ENCODE measurements at regions not wholly inside any gene's neighbourhood (a gene's known extent, or its start where the extent isn't known, plus 50 kb on each side); places are given as distances from the start of the nearest gene placed in this dataset.

DNA sequence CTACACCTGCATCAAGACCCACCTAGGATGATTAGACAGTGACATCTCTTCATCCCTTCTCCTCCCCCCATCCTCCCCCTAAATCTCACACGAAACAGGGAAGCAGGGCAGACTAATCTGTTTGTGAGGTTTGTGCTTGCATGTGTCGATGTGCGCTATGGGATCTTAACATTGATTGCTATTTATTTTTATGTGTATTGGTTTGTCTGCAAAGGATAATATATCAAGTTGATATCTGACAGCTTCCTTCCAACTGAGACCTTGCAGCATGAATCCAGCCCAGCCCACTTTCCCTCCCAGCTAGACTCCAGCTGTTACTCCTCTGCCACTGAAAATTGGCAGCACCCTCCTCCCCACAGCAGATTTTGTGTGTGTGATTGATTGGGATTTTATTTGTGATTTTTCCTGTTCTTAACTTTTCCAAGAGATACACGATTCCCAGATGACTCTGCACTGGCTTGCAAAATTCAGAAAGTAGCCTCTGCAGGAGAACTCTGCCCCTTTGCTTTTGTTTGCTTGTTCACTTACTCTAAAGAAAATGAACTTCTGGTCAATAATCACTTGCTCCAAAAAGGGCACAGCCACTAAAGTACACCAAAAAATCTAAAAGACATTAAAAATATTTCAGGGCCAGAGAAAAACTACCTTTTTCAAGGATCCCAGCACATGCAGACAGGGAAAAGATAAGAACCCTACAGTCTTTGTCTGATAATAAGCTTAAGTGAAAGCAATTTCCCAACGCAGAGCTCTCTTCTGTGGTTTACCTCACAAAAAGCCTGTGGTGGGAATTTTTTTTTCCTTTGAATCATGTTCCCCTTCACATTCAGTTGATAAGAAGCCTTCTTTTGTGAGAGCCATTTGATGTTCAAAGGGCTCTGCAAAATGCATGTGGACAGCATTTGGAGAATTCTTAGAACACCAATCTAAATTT, 222.1 kb downstream of the RPS29 start:
- ChIA-PET CTCF (no interaction called here), POLR2A (ENCODE audit: low non-redundant PET) (no interaction called here)
- H3K27ac ChIP-seq: no peak overlapping the region
- DNase-seq (ENCODE audit: low spot score): no peak
- TF ChIP-seq, protein P1, sequence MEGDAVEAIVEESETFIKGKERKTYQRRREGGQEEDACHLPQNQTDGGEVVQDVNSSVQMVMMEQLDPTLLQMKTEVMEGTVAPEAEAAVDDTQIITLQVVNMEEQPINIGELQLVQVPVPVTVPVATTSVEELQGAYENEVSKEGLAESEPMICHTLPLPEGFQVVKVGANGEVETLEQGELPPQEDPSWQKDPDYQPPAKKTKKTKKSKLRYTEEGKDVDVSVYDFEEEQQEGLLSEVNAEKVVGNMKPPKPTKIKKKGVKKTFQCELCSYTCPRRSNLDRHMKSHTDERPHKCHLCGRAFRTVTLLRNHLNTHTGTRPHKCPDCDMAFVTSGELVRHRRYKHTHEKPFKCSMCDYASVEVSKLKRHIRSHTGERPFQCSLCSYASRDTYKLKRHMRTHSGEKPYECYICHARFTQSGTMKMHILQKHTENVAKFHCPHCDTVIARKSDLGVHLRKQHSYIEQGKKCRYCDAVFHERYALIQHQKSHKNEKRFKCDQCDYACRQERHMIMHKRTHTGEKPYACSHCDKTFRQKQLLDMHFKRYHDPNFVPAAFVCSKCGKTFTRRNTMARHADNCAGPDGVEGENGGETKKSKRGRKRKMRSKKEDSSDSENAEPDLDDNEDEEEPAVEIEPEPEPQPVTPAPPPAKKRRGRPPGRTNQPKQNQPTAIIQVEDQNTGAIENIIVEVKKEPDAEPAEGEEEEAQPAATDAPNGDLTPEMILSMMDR (conservative IDR thresholded peaks at IDR 0.05; ENCODE audit: low read depth): no peak

DNA sequence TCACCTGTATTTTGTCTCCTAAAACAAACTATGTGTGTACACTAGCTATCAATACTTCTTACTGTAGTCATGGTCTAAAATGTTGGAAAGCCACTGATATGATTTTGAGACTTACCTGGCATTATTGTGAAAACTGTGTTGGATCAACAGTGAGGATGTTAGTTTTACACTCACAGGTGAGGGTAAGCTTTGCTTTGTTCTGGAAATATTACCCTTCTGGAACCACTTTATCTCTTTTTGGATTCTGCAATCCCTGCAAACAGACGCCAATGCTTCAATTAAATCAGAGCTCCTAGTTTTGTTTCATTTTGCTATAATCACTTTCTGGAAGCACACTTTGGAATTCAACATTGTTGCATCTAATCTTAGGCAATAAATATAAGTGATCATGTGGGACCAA, 223.3 kb downstream of the RPS29 start:
- DNase-seq (ENCODE audit: low spot score): no peak
- TF ChIP-seq, protein P1 (conservative IDR thresholded peaks at IDR 0.05; ENCODE audit: low read depth): no peak
- CTCF ChIA-PET: no interaction called here
- no peak overlapping the region for H3K27ac ChIP-seq
- POLR2A ChIA-PET (ENCODE audit: low non-redundant PET): no interaction called here

- DNase-seq (ENCODE audit: low spot score): no peak
- ChIA-PET POLR2A (ENCODE audit: low non-redundant PET) (no interaction called here), CTCF (no interaction called here)
- H3K27ac ChIP-seq: no peak overlapping the region
- TF ChIP-seq, protein P1 (conservative IDR thresholded peaks at IDR 0.05; ENCODE audit: low read depth): no peak
Measured at GRCh38 chr14:49339130-49339529, 247.1 kb downstream of the RPS29 start.

DNA sequence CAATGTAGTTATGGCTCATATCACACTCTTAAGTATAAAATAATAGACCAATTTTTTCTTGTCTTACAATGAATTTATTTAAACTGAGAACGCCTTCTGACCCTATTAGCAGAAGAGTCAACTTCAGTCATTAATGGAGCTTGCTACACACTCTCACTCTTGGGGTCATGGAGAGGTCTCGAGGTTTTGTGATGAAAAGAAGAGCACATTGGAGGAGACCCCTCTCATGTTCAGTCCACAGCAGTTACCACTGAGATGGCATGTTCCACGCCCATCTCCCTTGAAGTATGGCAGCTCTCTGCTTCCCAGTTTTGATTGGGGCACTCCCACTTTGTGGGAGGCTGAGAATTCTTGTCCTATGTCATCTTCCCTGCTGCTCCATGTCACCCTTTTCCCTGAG, 266.4 kb downstream of the RPS29 start:
- TF ChIP-seq, protein P1 (conservative IDR thresholded peaks at IDR 0.05; ENCODE audit: low read depth): no peak
- POLR2A ChIA-PET (ENCODE audit: low non-redundant PET): no interaction called here
- CTCF ChIA-PET: no interaction called here
- DNase-seq (ENCODE audit: low spot score): no peak
- H3K27ac ChIP-seq: no peak overlapping the region

DNA sequence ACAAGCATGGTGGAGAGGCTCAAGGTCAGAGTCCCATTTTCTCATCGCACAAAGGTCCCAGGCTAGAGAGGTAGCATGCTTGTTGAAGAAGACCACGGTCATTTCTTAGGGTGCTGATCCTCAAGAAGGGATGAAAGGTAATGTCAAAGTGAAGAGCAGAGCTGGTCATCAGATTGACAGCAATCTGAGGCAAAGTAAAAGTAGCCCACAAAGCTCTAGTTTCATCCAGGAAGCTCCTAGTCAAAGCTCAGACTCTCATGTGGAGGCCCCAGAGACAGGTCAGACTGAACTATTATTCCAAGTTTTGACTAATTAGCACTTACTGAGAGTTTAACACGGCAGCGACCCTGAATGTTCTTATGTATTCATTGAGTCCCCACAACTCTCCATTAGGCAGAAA, 270.6 kb downstream of the RPS29 start:
- POLR2A ChIA-PET (ENCODE audit: low non-redundant PET): no interaction called here
- H3K27ac ChIP-seq: no peak overlapping the region
- DNase-seq (ENCODE audit: low spot score): no peak
- CTCF ChIA-PET: interaction anchor here (0.6 kb wide), 1 partner anchor 1506 kb away, joined by 3 read pairs; no protein-coding TSS in a partner anchor
- TF ChIP-seq, protein P1 (conservative IDR thresholded peaks at IDR 0.05; ENCODE audit: low read depth): no peak

DNA sequence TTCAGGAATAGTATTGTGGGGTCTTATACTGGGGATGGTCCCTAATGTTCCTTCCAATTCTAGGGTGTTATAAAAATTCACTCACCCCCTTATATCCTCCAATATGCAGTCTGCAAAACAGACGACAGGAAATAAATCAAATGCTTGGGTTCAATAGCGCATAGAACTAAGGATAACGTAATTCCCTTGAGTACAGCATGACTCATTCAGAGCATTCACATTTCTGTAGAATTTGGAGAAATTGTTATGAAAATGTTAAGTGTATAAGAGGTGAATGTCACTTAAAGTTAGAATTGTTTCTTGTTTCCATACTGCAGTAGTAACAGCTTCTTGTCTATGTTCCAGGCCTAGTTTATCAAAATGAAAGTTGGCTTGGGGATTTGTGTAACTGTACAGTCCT, 271.4 kb downstream of the RPS29 start:
- TF ChIP-seq, protein P1 (conservative IDR thresholded peaks at IDR 0.05; ENCODE audit: low read depth): no peak
- ChIA-PET POLR2A (ENCODE audit: low non-redundant PET) (no interaction called here), CTCF (no interaction called here)
- no peak for DNase-seq (ENCODE audit: low spot score)
- H3K27ac ChIP-seq: no peak overlapping the region
